Neural crest cell (in vitro differentiated cells): ENCODE measurements at regions not wholly inside any gene's neighbourhood (a gene's known extent, or its start where the extent isn't known, plus 50 kb on each side); places are given as distances from the start of the nearest gene placed in this dataset.
"Not testable (repeated sequence)": the region's sequence is repeated elsewhere in the genome, so short reads cannot be mapped to it uniquely, and the experiment has no call there.

ENCODE experiments used
- DNase-seq: peaks from one replicate; pipeline ENCODE4 v3.0.0; 2021; ENCODE audit warnings: low read depth, mixed read lengths, low spot score
- H3K27ac Mint-ChIP-seq: one replicate; pipeline ENCODE4 v1.8.0; 2021; ENCODE audit warnings: mild to moderate bottlenecking, mixed read lengths; ENCODE audit not compliant: unreplicated experiment
- H3K27me3 Mint-ChIP-seq: 2 replicates; pipeline ENCODE4 v1.8.0; 2021; ENCODE audit warnings: low read depth, mild to moderate bottlenecking, mixed read lengths
- H3K36me3 Mint-ChIP-seq: 2 replicates; pipeline ENCODE4 v1.8.0; 2021; ENCODE audit warnings: low read depth, mild to moderate bottlenecking, mixed read lengths
- H3K4me1 Mint-ChIP-seq: 2 replicates; pipeline ENCODE4 v1.8.0; 2021; ENCODE audit warnings: mixed read lengths
- H3K4me3 Mint-ChIP-seq: one replicate; pipeline ENCODE4 v1.8.0; 2021; ENCODE audit warnings: mild to moderate bottlenecking, mixed read lengths
- H3K9me3 Mint-ChIP-seq: 2 replicates; pipeline ENCODE4 v1.8.0; 2021; ENCODE audit warnings: mixed read lengths
- TF ChIP-seq, protein P1 (sequence below): fragments of 200-600 bp; sonication (generic); conservative IDR thresholded peaks from 2 replicates; pipeline ENCODE4 v1.5.0; 2021; ENCODE audit warnings: antibody characterized with exemption, mild to moderate bottlenecking

GRCh38 chr11:37170311-37170710, 572.3 kb upstream of the RAG2 start:
- Mint-ChIP-seq H3K27ac (no peak overlapping the region), H3K4me3 (no peak overlapping the region), H3K27me3 (no peaks in the 10 kb centered on the region), H3K4me1 (no peaks in the 10 kb centered on the region), H3K36me3 (no peaks in the 10 kb centered on the region), H3K9me3 (peaks cover 3% of the 10 kb centered on the region)
- no peak for DNase-seq
- TF ChIP-seq, protein P1, sequence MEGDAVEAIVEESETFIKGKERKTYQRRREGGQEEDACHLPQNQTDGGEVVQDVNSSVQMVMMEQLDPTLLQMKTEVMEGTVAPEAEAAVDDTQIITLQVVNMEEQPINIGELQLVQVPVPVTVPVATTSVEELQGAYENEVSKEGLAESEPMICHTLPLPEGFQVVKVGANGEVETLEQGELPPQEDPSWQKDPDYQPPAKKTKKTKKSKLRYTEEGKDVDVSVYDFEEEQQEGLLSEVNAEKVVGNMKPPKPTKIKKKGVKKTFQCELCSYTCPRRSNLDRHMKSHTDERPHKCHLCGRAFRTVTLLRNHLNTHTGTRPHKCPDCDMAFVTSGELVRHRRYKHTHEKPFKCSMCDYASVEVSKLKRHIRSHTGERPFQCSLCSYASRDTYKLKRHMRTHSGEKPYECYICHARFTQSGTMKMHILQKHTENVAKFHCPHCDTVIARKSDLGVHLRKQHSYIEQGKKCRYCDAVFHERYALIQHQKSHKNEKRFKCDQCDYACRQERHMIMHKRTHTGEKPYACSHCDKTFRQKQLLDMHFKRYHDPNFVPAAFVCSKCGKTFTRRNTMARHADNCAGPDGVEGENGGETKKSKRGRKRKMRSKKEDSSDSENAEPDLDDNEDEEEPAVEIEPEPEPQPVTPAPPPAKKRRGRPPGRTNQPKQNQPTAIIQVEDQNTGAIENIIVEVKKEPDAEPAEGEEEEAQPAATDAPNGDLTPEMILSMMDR, result no peak

DNA sequence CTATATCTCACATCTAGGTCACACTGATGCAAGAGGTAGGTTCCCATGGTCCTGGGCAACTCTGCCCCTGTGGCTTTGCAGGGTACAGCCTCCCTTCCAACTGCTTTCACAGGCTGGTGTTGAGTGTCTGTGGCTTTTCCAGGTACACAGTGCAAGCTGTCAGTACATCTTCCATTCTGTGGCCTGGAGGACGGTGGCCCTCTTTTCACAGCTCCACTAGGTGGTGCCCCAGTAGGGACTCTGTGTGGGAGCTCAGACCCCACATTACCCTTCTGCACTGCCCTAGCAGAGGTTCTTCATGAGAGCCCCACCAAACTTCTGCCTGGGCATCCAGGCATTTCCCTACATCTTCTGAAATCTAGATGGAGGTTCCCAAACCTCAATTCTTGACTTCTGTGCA, 547.4 kb upstream of the RAG2 start:
- H3K9me3 Mint-ChIP-seq, result peaks cover 17% of the 10 kb centered on the region
- not testable (repeated sequence) for DNase-seq, H3K27me3 Mint-ChIP-seq, H3K4me3 Mint-ChIP-seq, H3K27ac Mint-ChIP-seq, H3K36me3 Mint-ChIP-seq, H3K4me1 Mint-ChIP-seq

GRCh38 chr11:37142591-37142990, 544.6 kb upstream of the RAG2 start:
- TF ChIP-seq, protein P1, result no peak
- Mint-ChIP-seq H3K36me3 (no peaks in the 10 kb centered on the region), H3K4me3 (no peak overlapping the region), H3K27me3 (no peaks in the 10 kb centered on the region), H3K27ac (no peak overlapping the region), H3K4me1 (no peaks in the 10 kb centered on the region), H3K9me3 (peaks cover 17% of the 10 kb centered on the region)
- no peak for DNase-seq

- H3K4me3 Mint-ChIP-seq, result no peak overlapping the region
- no peaks in the 10 kb centered on the region for H3K4me1 Mint-ChIP-seq
- H3K27me3 Mint-ChIP-seq, result no peaks in the 10 kb centered on the region
- TF ChIP-seq, protein P1, result no peak
- peaks cover 18% of the 10 kb centered on the region for H3K9me3 Mint-ChIP-seq
- no peaks in the 10 kb centered on the region for H3K36me3 Mint-ChIP-seq
- no peak for DNase-seq
- no peak overlapping the region for H3K27ac Mint-ChIP-seq
Observed at GRCh38 chr11:37141707-37142106, 543.7 kb upstream of the RAG2 start.

- H3K4me1 Mint-ChIP-seq, H3K4me3 Mint-ChIP-seq, H3K27me3 Mint-ChIP-seq, H3K27ac Mint-ChIP-seq, H3K36me3 Mint-ChIP-seq, DNase-seq: not testable (repeated sequence)
- H3K9me3 Mint-ChIP-seq, result peaks cover 22% of the 10 kb centered on the region
Observed at GRCh38 chr11:37135606-37136005, 537.6 kb upstream of the RAG2 start.

DNA sequence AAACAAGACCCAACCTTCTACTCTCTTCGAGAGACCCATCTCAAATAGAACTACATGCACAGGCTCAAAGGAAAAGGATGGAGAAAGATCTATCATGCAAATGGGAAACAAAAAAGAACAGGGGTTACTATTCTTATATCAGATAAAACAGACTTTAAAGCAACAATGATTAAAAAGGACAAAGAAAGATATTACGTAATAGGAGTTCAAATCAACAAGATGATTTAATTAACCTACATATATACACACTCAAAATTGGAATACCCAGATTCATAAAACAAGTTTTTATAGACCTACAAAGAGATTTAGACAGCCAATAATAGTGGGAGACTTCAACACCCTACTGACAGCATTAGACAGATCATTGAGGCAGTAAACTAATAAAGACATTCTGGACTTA, 536.6 kb upstream of the RAG2 start:
- Mint-ChIP-seq H3K9me3 (peaks cover 23% of the 10 kb centered on the region), H3K4me1 (no peaks in the 10 kb centered on the region), H3K36me3 (no peaks in the 10 kb centered on the region), H3K27me3 (no peaks in the 10 kb centered on the region), H3K27ac (no peak overlapping the region), H3K4me3 (no peak overlapping the region)
- no peak for DNase-seq
- TF ChIP-seq, protein P1, result no peak

- H3K9me3 Mint-ChIP-seq, result no peaks in the 10 kb centered on the region
- no peak overlapping the region for H3K4me3 Mint-ChIP-seq
- TF ChIP-seq, protein P1, result no peak
- H3K36me3 Mint-ChIP-seq, result no peaks in the 10 kb centered on the region
- no peak overlapping the region for H3K27ac Mint-ChIP-seq
- H3K4me1 Mint-ChIP-seq, result no peaks in the 10 kb centered on the region
- H3K27me3 Mint-ChIP-seq, result no peaks in the 10 kb centered on the region
- DNase-seq, result no peak
Observed at GRCh38 chr11:37124384-37124783, 526.3 kb upstream of the RAG2 start.
